ENCODE measurements at regions not wholly inside any gene's neighbourhood (a gene's known extent, or its start where the extent isn't known, plus 50 kb on each side); places are given as distances from the start of the nearest gene placed in this dataset.

- TF ChIP-seq CTCF (IDR thresholded peaks at IDR 0.05; ENCODE audit: control extremely low read depth, extremely low read depth, low read depth, missing control alignments): no peak
- DNase-seq (ENCODE audit: extremely low spot score): no peak
- ChIA-PET CTCF (no interaction called here), POLR2A (no interaction called here)
These were observed 423.0 kb upstream of the CD180 start for GRCh38 chr5:67619636-67620035.

- ChIA-PET POLR2A (interaction anchor here (0.6 kb wide), 1 partner anchor 101 kb away, joined by 6 read pairs; no protein-coding TSS in a partner anchor), CTCF (no interaction called here)
- DNase-seq (ENCODE audit: extremely low spot score): no peak
- no peak for TF ChIP-seq CTCF (IDR thresholded peaks at IDR 0.05; ENCODE audit: control extremely low read depth, extremely low read depth, low read depth, missing control alignments)
These were observed 422.6 kb upstream of the CD180 start for GRCh38 chr5:67619235-67619634.

GRCh38 chr5:67617051-67617450 is 420.5 kb upstream of the CD180 start:
- no peak for DNase-seq (ENCODE audit: extremely low spot score)
- ChIA-PET POLR2A (no interaction called here), CTCF (interaction anchor here (0.9 to 2.8 kb wide), 2 partner anchors 12 to 19 kb away, joined by 3 to 6 read pairs; no protein-coding TSS in a partner anchor)
- no peak for TF ChIP-seq CTCF (IDR thresholded peaks at IDR 0.05; ENCODE audit: control extremely low read depth, extremely low read depth, low read depth, missing control alignments)

GRCh38 chr5:67612961-67613360 is 416.4 kb upstream of the CD180 start:
- CTCF ChIA-PET: interaction anchor here (1.0 kb wide), 1 partner anchor 8 kb away, joined by 3 read pairs; no protein-coding TSS in a partner anchor
- POLR2A ChIA-PET: no interaction called here
- DNase-seq (ENCODE audit: extremely low spot score): no peak
- TF ChIP-seq CTCF (IDR thresholded peaks at IDR 0.05; ENCODE audit: control extremely low read depth, extremely low read depth, low read depth, missing control alignments): no peak

GRCh38 chr5:67610186-67610912 is 413.8 kb upstream of the CD180 start:
- TF ChIP-seq CTCF (IDR thresholded peaks at IDR 0.05; ENCODE audit: control extremely low read depth, extremely low read depth, low read depth, missing control alignments): no peak
- DNase-seq (ENCODE audit: extremely low spot score): no peak
- CTCF ChIA-PET: no interaction called here
- POLR2A ChIA-PET: no interaction called here

GRCh38 chr5:67607958-67608357 is 411.4 kb upstream of the CD180 start:
- CTCF ChIA-PET: interaction anchor here (1.3 to 1.6 kb wide), 2 partner anchors 11 to 114 kb away, joined by 3 to 4 read pairs; no protein-coding TSS in a partner anchor
- POLR2A ChIA-PET: no interaction called here
- no peak for DNase-seq (ENCODE audit: extremely low spot score)
- TF ChIP-seq CTCF (IDR thresholded peaks at IDR 0.05; ENCODE audit: control extremely low read depth, extremely low read depth, low read depth, missing control alignments): no peak

All from GM10248 (cell line).